Osteoblast (primary cell): ENCODE measurements at regions not wholly inside any gene's neighbourhood (a gene's known extent, or its start where the extent isn't known, plus 50 kb on each side); places are given as distances from the start of the nearest gene placed in this dataset.

Experiments
- DNase-seq: peaks from one replicate; pipeline ENCODE4 v3.0.0; 2011; ENCODE audit warnings: low spot score, mixed read lengths; ENCODE audit not compliant: insufficient read length; ENCODE audit errors: missing footprints
- H2AFZ ChIP-seq: 2 replicates; pipeline ENCODE4 v1.6.0; 2011; ENCODE audit warnings: mild to moderate bottlenecking, low read length
- H3K27ac ChIP-seq: 2 replicates; pipeline ENCODE4 v1.5.1; 2011; ENCODE audit warnings: mild to moderate bottlenecking, low read depth, low read length, moderate library complexity
- H3K27me3 ChIP-seq: 2 replicates; pipeline ENCODE4 v1.6.0; 2012; ENCODE audit warnings: mild to moderate bottlenecking, control low read depth, inconsistent platforms, low read length, moderate library complexity; ENCODE audit not compliant: insufficient read depth
- H3K36me3 ChIP-seq: 2 replicates; pipeline ENCODE4 v1.5.1; 2011; ENCODE audit warnings: mild to moderate bottlenecking, low read length, control low read depth, moderate library complexity; ENCODE audit not compliant: insufficient read depth
- H3K4me1 ChIP-seq: 2 replicates; pipeline ENCODE4 v1.5.1; 2011; ENCODE audit warnings: mild to moderate bottlenecking, low read length, control low read depth, moderate library complexity; ENCODE audit not compliant: insufficient read depth
- H3K4me2 ChIP-seq: 2 replicates; pipeline ENCODE4 v1.6.0; 2011; ENCODE audit warnings: mild to moderate bottlenecking, low read length; ENCODE audit not compliant: insufficient read depth
- H3K4me3 ChIP-seq: fragments of 200-600 bp; sonication (generic); 3 replicates; pipeline ENCODE4 v1.5.1; 2012; ENCODE audit warnings: mild to moderate bottlenecking, low read length, inconsistent platforms; ENCODE audit not compliant: insufficient read depth
- H3K79me2 ChIP-seq: 2 replicates; pipeline ENCODE4 v1.6.0; 2012; ENCODE audit warnings: mild to moderate bottlenecking, low read length, control low read depth, inconsistent platforms; ENCODE audit not compliant: insufficient read depth
- H3K9me3 ChIP-seq: 2 replicates; pipeline ENCODE4 v1.5.1; 2011; ENCODE audit warnings: low read depth, low read length, control low read depth
- H4K20me1 ChIP-seq: 2 replicates; pipeline ENCODE4 v1.6.0; 2012; ENCODE audit warnings: mild to moderate bottlenecking, low read length, control low read depth; ENCODE audit not compliant: insufficient read depth
- TF ChIP-seq, protein P1 (sequence below): IDR thresholded peaks from 2 replicates; pipeline ENCODE4 v1.5.1; 2011; ENCODE audit warnings: mild to moderate bottlenecking, low read depth, low read length, moderate library complexity; ENCODE audit errors: extremely low read depth

DNA sequence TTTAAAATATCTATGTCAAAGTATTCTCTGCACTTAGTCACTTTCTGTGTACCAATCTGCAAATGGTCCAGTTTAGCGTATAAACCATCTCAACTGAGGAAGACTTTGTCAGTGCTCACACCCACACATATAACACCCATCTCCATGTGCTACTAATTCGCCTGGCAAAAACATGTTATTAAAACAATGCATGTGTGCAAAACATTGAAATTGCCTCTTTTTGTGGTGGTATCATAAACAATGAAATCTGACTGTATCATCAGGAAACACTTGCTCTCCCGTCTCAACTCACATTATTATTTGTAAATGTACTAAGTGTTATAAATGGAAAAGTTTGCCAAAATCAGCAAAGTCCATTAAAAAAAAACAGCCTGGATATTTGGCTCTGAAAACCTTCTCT, 105.9 kb upstream of the FOXC1 start:
- H3K4me1 ChIP-seq: no peaks in the 10 kb centered on the region
- H3K9me3 ChIP-seq: no peaks in the 10 kb centered on the region
- H4K20me1 ChIP-seq: no peaks in the 10 kb centered on the region
- no peaks in the 10 kb centered on the region for H3K36me3 ChIP-seq
- no peak overlapping the region for H2AFZ ChIP-seq
- H3K27me3 ChIP-seq: peaks cover 15% of the 10 kb centered on the region
- no peak overlapping the region for H3K4me2 ChIP-seq
- no peak for DNase-seq
- H3K27ac ChIP-seq: no peak overlapping the region
- TF ChIP-seq, protein P1, sequence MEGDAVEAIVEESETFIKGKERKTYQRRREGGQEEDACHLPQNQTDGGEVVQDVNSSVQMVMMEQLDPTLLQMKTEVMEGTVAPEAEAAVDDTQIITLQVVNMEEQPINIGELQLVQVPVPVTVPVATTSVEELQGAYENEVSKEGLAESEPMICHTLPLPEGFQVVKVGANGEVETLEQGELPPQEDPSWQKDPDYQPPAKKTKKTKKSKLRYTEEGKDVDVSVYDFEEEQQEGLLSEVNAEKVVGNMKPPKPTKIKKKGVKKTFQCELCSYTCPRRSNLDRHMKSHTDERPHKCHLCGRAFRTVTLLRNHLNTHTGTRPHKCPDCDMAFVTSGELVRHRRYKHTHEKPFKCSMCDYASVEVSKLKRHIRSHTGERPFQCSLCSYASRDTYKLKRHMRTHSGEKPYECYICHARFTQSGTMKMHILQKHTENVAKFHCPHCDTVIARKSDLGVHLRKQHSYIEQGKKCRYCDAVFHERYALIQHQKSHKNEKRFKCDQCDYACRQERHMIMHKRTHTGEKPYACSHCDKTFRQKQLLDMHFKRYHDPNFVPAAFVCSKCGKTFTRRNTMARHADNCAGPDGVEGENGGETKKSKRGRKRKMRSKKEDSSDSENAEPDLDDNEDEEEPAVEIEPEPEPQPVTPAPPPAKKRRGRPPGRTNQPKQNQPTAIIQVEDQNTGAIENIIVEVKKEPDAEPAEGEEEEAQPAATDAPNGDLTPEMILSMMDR: no peak
- H3K4me3 ChIP-seq: no peak overlapping the region
- H3K79me2 ChIP-seq: no peaks in the 10 kb centered on the region

DNA sequence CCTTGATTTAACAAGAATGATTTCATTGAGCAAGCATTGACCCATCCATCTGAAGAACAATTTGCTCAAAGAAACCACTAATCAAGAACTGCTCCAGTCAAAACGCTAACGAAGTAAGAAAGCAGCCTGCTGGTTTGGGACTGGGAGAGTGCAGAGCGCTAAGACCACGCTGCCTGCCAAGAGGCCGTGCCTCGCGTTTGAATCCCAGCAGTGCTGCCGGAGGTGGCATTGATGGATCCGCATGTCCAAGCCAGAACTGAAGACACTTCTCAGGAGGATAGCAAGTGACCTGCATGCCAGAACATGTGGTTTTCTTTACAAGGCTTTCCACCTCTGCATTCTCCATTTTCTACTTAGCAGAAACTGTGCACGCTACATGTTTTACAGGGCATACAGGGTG, 105.2 kb upstream of the FOXC1 start:
- Histone ChIP-seq H3K4me2 (no peak overlapping the region), H2AFZ (no peak overlapping the region), H3K4me1 (no peaks in the 10 kb centered on the region), H3K36me3 (no peaks in the 10 kb centered on the region), H3K27ac (no peak overlapping the region), H3K9me3 (no peaks in the 10 kb centered on the region), H4K20me1 (no peaks in the 10 kb centered on the region), H3K79me2 (no peaks in the 10 kb centered on the region), H3K4me3 (no peak overlapping the region), H3K27me3 (peaks cover 15% of the 10 kb centered on the region)
- DNase-seq: no peak
- TF ChIP-seq, protein P1: no peak

- Histone ChIP-seq H3K4me3 (no peak overlapping the region), H3K4me1 (no peaks in the 10 kb centered on the region), H3K36me3 (no peaks in the 10 kb centered on the region), H3K4me2 (no peak overlapping the region), H3K9me3 (no peaks in the 10 kb centered on the region), H2AFZ (no peak overlapping the region), H4K20me1 (no peaks in the 10 kb centered on the region), H3K79me2 (no peaks in the 10 kb centered on the region), H3K27me3 (peaks cover 19% of the 10 kb centered on the region), H3K27ac (no peak overlapping the region)
- TF ChIP-seq, protein P1: no peak
- no peak for DNase-seq
Measured at GRCh38 chr6:1507251-1507650, 102.5 kb upstream of the FOXC1 start.

DNA sequence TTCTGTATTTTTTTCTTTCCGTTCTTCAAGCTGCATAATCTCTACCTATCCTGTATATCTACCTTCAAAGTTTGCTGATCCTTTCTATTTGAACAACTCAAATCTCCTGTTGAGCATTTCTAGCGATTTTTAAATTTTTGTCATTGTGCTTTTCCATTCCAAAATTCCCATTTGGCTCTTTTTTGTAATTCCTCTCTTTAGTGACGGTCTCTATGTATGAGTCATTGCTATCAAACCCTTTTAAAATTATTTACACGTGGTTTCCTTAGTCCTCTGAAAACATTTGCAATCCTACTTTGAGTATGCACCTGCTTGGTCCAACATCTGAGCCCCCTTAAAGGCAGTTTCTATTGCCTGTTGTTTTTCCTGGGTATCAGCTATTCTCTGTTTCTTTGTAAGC, 100.5 kb upstream of the FOXC1 start:
- peaks cover 17% of the 10 kb centered on the region for H3K27me3 ChIP-seq
- no peak overlapping the region for H3K4me3 ChIP-seq
- H3K4me1 ChIP-seq: no peaks in the 10 kb centered on the region
- no peaks in the 10 kb centered on the region for H4K20me1 ChIP-seq
- TF ChIP-seq, protein P1: no peak
- H2AFZ ChIP-seq: no peak overlapping the region
- no peak overlapping the region for H3K4me2 ChIP-seq
- no peak for DNase-seq
- no peak overlapping the region for H3K27ac ChIP-seq
- no peaks in the 10 kb centered on the region for H3K79me2 ChIP-seq
- H3K36me3 ChIP-seq: no peaks in the 10 kb centered on the region
- H3K9me3 ChIP-seq: no peaks in the 10 kb centered on the region
